Progenitor cell of endocrine pancreas (in vitro differentiated cells): ENCODE measurements at regions not wholly inside any gene's neighbourhood (a gene's known extent, or its start where the extent isn't known, plus 50 kb on each side); places are given as distances from the start of the nearest gene placed in this dataset.

Source experiments
- DNase-seq: peaks from one replicate; pipeline ENCODE4 v3.0.0; 2021; ENCODE audit warnings: low spot score; ENCODE audit not compliant: unreplicated experiment
- H3K27ac Mint-ChIP-seq: 2 replicates; pipeline ENCODE4 v1.8.0; 2021; ENCODE audit warnings: mild to moderate bottlenecking, moderate library complexity, mixed read lengths
- H3K27me3 Mint-ChIP-seq: 2 replicates; pipeline ENCODE4 v1.8.0; 2021; ENCODE audit warnings: mixed read lengths
- H3K36me3 Mint-ChIP-seq: 2 replicates; pipeline ENCODE4 v1.8.0; 2022; ENCODE audit warnings: mixed read lengths; ENCODE audit not compliant: insufficient read depth
- H3K4me1 Mint-ChIP-seq: 2 replicates; pipeline ENCODE4 v1.8.0; 2021; ENCODE audit warnings: low read depth, mixed read lengths
- H3K4me3 Mint-ChIP-seq: 2 replicates; pipeline ENCODE4 v1.8.0; 2021; ENCODE audit warnings: low read depth, mild to moderate bottlenecking, moderate library complexity, mixed read lengths
- H3K9me3 Mint-ChIP-seq: 2 replicates; pipeline ENCODE4 v1.8.0; 2021; ENCODE audit warnings: low read depth, mixed read lengths
- TF ChIP-seq, protein P1 (sequence below): fragments of 200-600 bp; sonication (generic); IDR thresholded peaks from one replicate; pipeline ENCODE4 v1.5.0; 2021; ENCODE audit warnings: antibody characterized with exemption, mild to moderate bottlenecking; ENCODE audit not compliant: unreplicated experiment

DNA sequence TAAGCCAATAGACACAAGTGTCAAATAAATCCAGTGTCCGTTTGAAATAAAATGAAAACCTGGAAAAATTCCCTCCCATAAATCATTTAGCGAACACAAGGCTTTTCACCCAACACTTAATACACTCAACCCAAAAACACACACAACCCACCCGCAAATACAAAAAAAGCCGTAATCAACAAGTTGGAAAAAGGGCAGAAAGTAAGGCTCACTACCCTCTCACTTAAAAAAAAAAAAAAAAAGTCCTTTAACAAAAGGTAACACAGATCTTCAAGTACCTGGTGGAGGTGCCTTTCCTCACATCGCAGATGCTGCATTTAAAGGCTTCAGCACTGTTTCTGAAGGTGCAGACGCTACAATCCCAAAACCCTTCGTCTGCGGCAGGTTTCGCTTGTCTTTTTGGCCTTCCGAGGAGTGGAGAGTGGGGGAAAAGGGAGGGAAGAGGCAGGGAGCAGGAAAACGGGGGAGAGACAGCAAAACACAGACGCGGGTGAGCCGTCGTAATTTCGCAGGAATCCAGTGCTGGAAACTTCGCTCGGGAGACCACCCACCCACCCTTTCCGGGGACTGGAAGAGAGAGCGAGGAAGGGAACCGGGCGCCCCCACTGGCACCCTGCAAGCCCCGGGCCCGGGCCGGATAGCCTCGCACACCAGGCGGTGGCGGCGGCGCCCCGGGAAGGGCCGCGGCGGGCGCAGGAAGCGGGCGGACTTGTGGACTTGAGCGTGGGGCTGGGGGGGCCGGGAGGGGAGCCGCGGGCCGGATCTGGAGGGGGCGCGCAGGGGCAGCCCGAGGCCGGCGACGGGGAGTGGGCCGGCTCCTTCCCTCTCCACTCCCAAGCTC lies 401.8 kb downstream of the SHQ1 start, which contains the start of gene RYBP:
RYBP (minus strand) TSS at position 404 of the 841 bp plus-strand sequence.
- Mint-ChIP-seq H3K36me3 (peaks cover 3% of the 10 kb centered on the region), H3K27me3 (peaks cover 13% of the 10 kb centered on the region), H3K4me3 (peak within 1 kb of the TSS; percentile 95), H3K27ac (peak within 1 kb of the TSS; percentile 100), H3K4me1 (peaks cover 39% of the 10 kb centered on the region), H3K9me3 (no peaks in the 10 kb centered on the region)
- TF ChIP-seq, protein P1, sequence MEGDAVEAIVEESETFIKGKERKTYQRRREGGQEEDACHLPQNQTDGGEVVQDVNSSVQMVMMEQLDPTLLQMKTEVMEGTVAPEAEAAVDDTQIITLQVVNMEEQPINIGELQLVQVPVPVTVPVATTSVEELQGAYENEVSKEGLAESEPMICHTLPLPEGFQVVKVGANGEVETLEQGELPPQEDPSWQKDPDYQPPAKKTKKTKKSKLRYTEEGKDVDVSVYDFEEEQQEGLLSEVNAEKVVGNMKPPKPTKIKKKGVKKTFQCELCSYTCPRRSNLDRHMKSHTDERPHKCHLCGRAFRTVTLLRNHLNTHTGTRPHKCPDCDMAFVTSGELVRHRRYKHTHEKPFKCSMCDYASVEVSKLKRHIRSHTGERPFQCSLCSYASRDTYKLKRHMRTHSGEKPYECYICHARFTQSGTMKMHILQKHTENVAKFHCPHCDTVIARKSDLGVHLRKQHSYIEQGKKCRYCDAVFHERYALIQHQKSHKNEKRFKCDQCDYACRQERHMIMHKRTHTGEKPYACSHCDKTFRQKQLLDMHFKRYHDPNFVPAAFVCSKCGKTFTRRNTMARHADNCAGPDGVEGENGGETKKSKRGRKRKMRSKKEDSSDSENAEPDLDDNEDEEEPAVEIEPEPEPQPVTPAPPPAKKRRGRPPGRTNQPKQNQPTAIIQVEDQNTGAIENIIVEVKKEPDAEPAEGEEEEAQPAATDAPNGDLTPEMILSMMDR: peak; percentile 18
- DNase-seq: no peak

DNA sequence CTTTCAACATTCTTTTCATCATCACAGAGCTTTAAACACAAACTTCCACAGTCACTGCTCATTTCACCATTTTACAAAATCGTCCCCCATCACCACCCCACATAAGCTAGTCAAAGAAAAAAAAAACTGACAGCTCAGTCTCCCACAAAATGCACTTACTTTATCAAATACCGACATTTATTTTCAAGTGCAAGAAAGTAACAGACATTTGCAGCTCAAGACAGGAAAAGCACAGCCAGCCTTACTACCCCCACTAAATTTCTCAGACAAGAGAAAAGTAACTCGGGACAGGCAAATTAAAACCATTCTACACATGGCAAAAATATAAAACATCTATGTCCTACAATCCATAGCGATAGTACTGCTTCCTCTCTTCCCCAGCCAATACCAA lies 402.4 kb downstream of the SHQ1 start:
- H3K27me3 Mint-ChIP-seq: peaks cover 7% of the 10 kb centered on the region
- DNase-seq: no peak
- H3K27ac Mint-ChIP-seq: peak overlapping the region; percentile 100
- H3K4me3 Mint-ChIP-seq: peak overlapping the region; percentile 95
- H3K9me3 Mint-ChIP-seq: no peaks in the 10 kb centered on the region
- H3K36me3 Mint-ChIP-seq: peaks cover 3% of the 10 kb centered on the region
- peaks cover 45% of the 10 kb centered on the region for H3K4me1 Mint-ChIP-seq
- TF ChIP-seq, protein P1: no peak

DNA sequence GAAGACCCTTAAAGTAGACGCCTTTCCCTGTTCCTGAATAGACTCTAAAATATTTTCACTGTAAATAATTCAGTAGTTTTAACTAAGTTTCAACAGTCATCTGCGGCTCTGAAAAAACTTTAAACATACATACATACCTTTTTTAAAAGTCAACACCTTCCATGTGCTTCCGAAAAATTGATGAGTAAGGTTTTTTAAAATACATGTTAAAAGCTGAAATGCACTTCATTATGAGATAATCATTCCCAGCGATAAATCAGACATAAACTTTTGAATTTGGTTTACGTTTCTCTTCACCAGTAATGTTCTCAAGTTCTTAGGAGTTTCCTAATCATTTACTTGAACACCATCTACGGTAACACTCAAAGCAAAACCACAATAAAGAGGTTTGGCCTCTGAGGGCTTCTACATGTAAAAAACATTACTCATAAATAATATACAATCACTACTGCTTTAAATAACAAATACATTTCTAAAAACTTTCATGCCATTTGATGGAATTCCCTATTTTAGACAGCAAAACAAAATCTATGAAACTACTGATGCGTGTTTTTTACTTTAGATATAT lies 403.5 kb downstream of the SHQ1 start:
- TF ChIP-seq, protein P1: no peak
- Mint-ChIP-seq H3K4me3 (peak overlapping the region; percentile 95), H3K4me1 (peaks cover 52% of the 10 kb centered on the region), H3K36me3 (peaks cover 5% of the 10 kb centered on the region), H3K27ac (peak overlapping the region; percentile 30), H3K27me3 (peaks cover 7% of the 10 kb centered on the region), H3K9me3 (no peaks in the 10 kb centered on the region)
- DNase-seq: no peak

DNA sequence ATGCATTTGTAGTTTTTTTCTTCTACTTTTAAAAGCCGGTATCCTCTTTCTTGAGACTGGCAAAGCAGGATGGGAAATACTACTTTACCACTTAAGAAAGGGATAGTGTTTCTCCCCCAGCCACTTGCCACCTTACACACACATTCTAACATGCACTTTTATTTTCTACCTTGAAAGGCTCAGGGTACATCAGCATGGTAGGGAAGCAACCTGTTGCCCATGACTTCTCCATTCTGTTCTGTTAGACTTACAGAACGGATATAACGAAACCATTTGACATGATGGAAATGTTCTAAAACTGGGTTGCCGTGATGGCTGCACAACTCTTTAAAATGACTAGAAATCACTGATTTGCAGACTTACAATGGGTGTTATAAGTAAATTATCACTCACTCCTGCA lies 405.5 kb downstream of the SHQ1 start:
- peaks cover 68% of the 10 kb centered on the region for H3K4me1 Mint-ChIP-seq
- TF ChIP-seq, protein P1: no peak
- no peaks in the 10 kb centered on the region for H3K9me3 Mint-ChIP-seq
- no peak overlapping the region for H3K27ac Mint-ChIP-seq
- H3K4me3 Mint-ChIP-seq: no peak overlapping the region
- peaks cover 5% of the 10 kb centered on the region for H3K36me3 Mint-ChIP-seq
- H3K27me3 Mint-ChIP-seq: no peaks in the 10 kb centered on the region
- DNase-seq: no peak

DNA sequence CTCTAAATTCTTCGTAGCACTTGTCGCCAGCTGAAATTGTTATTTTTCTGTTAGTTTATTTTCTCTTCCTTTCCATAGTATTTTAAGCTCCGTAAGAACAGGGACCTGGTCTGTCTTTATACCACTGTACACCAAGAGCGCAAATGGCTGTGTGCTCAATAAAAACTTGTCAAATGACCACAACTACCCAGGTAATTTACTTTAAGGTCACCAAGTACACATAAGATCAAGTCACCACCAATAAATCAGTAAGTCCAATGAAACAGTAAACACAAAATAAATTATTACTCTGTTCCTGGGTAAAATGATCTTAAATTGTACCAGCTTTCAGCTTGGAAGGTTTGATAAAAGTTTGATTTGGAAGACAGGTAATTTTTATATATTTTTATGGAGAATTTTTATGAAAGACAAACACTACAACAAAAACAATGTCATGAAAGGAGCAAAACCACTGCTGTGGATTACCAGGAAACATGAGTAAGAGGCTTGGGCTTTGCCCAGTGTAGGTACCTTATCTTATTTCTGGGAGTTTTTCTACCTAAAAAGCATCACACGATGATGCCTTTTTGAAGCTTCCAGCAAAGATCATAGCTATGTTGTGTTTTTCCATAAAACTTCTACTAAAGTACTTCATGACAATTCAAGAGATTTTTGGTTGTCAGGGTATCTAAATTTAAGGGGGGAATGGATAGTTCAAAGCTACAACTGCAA lies 406.8 kb downstream of the SHQ1 start:
- Mint-ChIP-seq H3K4me1 (peaks cover 76% of the 10 kb centered on the region), H3K36me3 (peaks cover 5% of the 10 kb centered on the region), H3K27ac (peak overlapping the region; percentile 28), H3K4me3 (no peak overlapping the region), H3K27me3 (no peaks in the 10 kb centered on the region), H3K9me3 (no peaks in the 10 kb centered on the region)
- DNase-seq: no peak
- TF ChIP-seq, protein P1: no peak
